ENCODE measurements at regions not wholly inside any gene's neighbourhood (a gene's known extent, or its start where the extent isn't known, plus 50 kb on each side); places are given as distances from the start of the nearest gene placed in this dataset.

GRCh38 chr3:166917437-166917836 is 462.7 kb downstream of the ZBBX start:
- Histone ChIP-seq H2AFZ (ENCODE audit: insufficient read depth, low read depth, low read length, poor library complexity, severe bottlenecking) (no peak overlapping the region), H3K27me3 (replicated peaks in 1 of 4; ENCODE audit: control extremely low read depth in 1 of 4, control insufficient read depth in 3 of 4, insufficient read depth in 4 of 4, low read length in 3 of 4) (no peaks in the 10 kb centered on the region), H3K4me1 (ENCODE audit: control insufficient read depth in 2 of 2, insufficient read depth in 2 of 2, low read length in 2 of 2) (no peaks in the 10 kb centered on the region), H4K20me1 (ENCODE audit: control insufficient read depth, insufficient read depth, low read length, poor library complexity, severe bottlenecking) (no peaks in the 10 kb centered on the region), H3K4me2 (replicated peaks; ENCODE audit: low read depth, low read length, poor library complexity, severe bottlenecking) (no peak overlapping the region), H3K79me2 (ENCODE audit: control insufficient read depth, insufficient read depth, low read length) (no peaks in the 10 kb centered on the region), H3K9me3 (ENCODE audit: control extremely low read depth in 1 of 3, control insufficient read depth in 2 of 3, insufficient read depth in 1 of 3, low read length in 2 of 3) (peaks cover 1 to 12% (median 2%) of the 10 kb centered on the region in 3 donors), H3K36me3 (replicated peaks in 1 of 2; ENCODE audit: control extremely low read depth in 1 of 2, control insufficient read depth in 1 of 2, extremely low read depth in 1 of 2, insufficient read depth in 2 of 2, low read length in 1 of 2) (no peaks in the 10 kb centered on the region), H3K4me3 (ENCODE audit: control extremely low read depth in 1 of 5, extremely low read depth in 1 of 5, insufficient read depth in 1 of 5, low read depth in 2 of 5, low read length in 4 of 5) (no peak overlapping the region), H3K27ac (ENCODE audit: low read length in 2 of 2) (no peak overlapping the region), H3K9ac (ENCODE audit: low read length) (no peak overlapping the region)
- Mint-ChIP-seq H3K4me1 (no peaks in the 10 kb centered on the region), H3K9me3 (ENCODE audit: insufficient read depth) (peaks cover 10% of the 10 kb centered on the region), H3K4me3 (no peak overlapping the region), H3K27ac (no peak overlapping the region), H3K27me3 (no peaks in the 10 kb centered on the region)
- 100% methylated on average over 1 of the region's 1 CpG for WGBS (ENCODE audit: insufficient coverage)
- no peak for TF ChIP-seq EZH2 (IDR thresholded peaks at IDR 0.05; ENCODE audit: borderline replicate concordance, insufficient read depth, low read depth, low read length, poor library complexity, severe bottlenecking)
- TF ChIP-seq CTCF (IDR thresholded peaks at IDR 0.05) = no peak
- intact Hi-C loops (cut with micrococcal nuclease) = no loop called here
- ChIA-PET CTCF (no interaction called here), POLR2A (no interaction called here)
- DNase-seq (no peak), ATAC-seq (ENCODE audit: low read depth) (no peak)

- ChIA-PET POLR2A (no interaction called here), CTCF (no interaction called here)
- ATAC-seq (ENCODE audit: low read depth) (no peak), DNase-seq (no peak)
- no peaks in the 10 kb centered on the region for H3K79me2 ChIP-seq (ENCODE audit: control insufficient read depth, insufficient read depth, low read length)
- H3K27me3 ChIP-seq (replicated peaks in 1 of 4; ENCODE audit: control extremely low read depth in 1 of 4, control insufficient read depth in 3 of 4, insufficient read depth in 4 of 4, low read length in 3 of 4) = no peaks in the 10 kb centered on the region
- H3K9ac ChIP-seq (ENCODE audit: low read length) = no peak overlapping the region
- no peak overlapping the region for H3K27ac ChIP-seq (ENCODE audit: low read length in 2 of 2)
- no peak overlapping the region for H3K4me3 ChIP-seq (ENCODE audit: control extremely low read depth in 1 of 5, extremely low read depth in 1 of 5, insufficient read depth in 1 of 5, low read depth in 2 of 5, low read length in 4 of 5)
- H4K20me1 ChIP-seq (ENCODE audit: control insufficient read depth, insufficient read depth, low read length, poor library complexity, severe bottlenecking) = no peaks in the 10 kb centered on the region
- no peak overlapping the region for H2AFZ ChIP-seq (ENCODE audit: insufficient read depth, low read depth, low read length, poor library complexity, severe bottlenecking)
- no peak overlapping the region for H3K4me2 ChIP-seq (replicated peaks; ENCODE audit: low read depth, low read length, poor library complexity, severe bottlenecking)
- no peaks in the 10 kb centered on the region for H3K4me1 ChIP-seq (ENCODE audit: control insufficient read depth in 2 of 2, insufficient read depth in 2 of 2, low read length in 2 of 2)
- Mint-ChIP-seq H3K27me3 (no peaks in the 10 kb centered on the region), H3K4me1 (no peaks in the 10 kb centered on the region), H3K27ac (no peak overlapping the region), H3K9me3 (ENCODE audit: insufficient read depth) (no peaks in the 10 kb centered on the region), H3K4me3 (no peak overlapping the region)
- no peaks in the 10 kb centered on the region for H3K9me3 ChIP-seq (ENCODE audit: control extremely low read depth in 1 of 3, control insufficient read depth in 2 of 3, insufficient read depth in 1 of 3, low read length in 2 of 3)
- TF ChIP-seq EZH2 (IDR thresholded peaks at IDR 0.05; ENCODE audit: borderline replicate concordance, insufficient read depth, low read depth, low read length, poor library complexity, severe bottlenecking) (no peak), CTCF (IDR thresholded peaks at IDR 0.05) (no peak)
- intact Hi-C loops (cut with micrococcal nuclease) = no loop called here
- no peaks in the 10 kb centered on the region for H3K36me3 ChIP-seq (replicated peaks in 1 of 2; ENCODE audit: control extremely low read depth in 1 of 2, control insufficient read depth in 1 of 2, extremely low read depth in 1 of 2, insufficient read depth in 2 of 2, low read length in 1 of 2)
Observed at GRCh38 chr3:166902374-166902773, 477.7 kb downstream of the ZBBX start.
